Peyer's patch (tissue), 4 donors: ENCODE measurements at regions not wholly inside any gene's neighbourhood (a gene's known extent, or its start where the extent isn't known, plus 50 kb on each side); places are given as distances from the start of the nearest gene placed in this dataset.

ENCODE experiments used
- CTCF ChIP-seq, 6 experiments: fragments of 450-650 bp in 4 of 6; fragments of 200-600 bp in 2 of 6; sonication (generic) in 1 of 6; IDR thresholded peaks; one replicate each; pipeline ENCODE4 v1.5.1; 2017 to 2019; ENCODE audit warnings: antibody characterized with exemption in 6 of 6, mild to moderate bottlenecking in 3 of 6, moderate library complexity in 1 of 6
- POLR2A ChIP-seq, 2 donors: fragments of 450-650 bp; IDR thresholded peaks; one replicate each; pipeline ENCODE4 v1.5.1; 2017; ENCODE audit warnings: antibody characterized with exemption in 2 of 2, mild to moderate bottlenecking in 2 of 2, moderate library complexity in 2 of 2

GRCh38 chr13:47287291-47287751 lies 390.5 kb upstream of the HTR2A start:
- TF ChIP-seq CTCF (IDR thresholded peaks at IDR 0.05) (no peak), POLR2A (IDR thresholded peaks at IDR 0.05) (no peak)
